HFFc6 (cell line): ENCODE measurements at regions not wholly inside any gene's neighbourhood (a gene's known extent, or its start where the extent isn't known, plus 50 kb on each side); places are given as distances from the start of the nearest gene placed in this dataset.
"Not testable (repeated sequence)": the region's sequence is repeated elsewhere in the genome, so short reads cannot be mapped to it uniquely, and the experiment has no call there.

Experiments used
- DNase-seq: peaks from one replicate; pipeline ENCODE4 v3.0.0-alpha.2; 2018
- H3K27ac Mint-ChIP-seq: 2 replicates; pipeline ENCODE4 v1.8.0; 2020; ENCODE audit warnings: mild to moderate bottlenecking, mixed read lengths
- H3K27me3 Mint-ChIP-seq: 2 replicates; pipeline ENCODE4 v1.8.0; 2021; ENCODE audit warnings: mild to moderate bottlenecking, moderate library complexity, mixed read lengths; ENCODE audit not compliant: insufficient read depth
- H3K36me3 Mint-ChIP-seq: 2 replicates; pipeline ENCODE4 v1.8.0; 2021; ENCODE audit warnings: low read depth, mixed read lengths
- H3K4me1 Mint-ChIP-seq: 2 replicates; pipeline ENCODE4 v1.8.0; 2020; ENCODE audit warnings: low read depth, mixed read lengths
- H3K4me3 Mint-ChIP-seq: 2 replicates; pipeline ENCODE4 v1.8.0; 2020; ENCODE audit warnings: mild to moderate bottlenecking, moderate library complexity, mixed read lengths
- H3K9me3 Mint-ChIP-seq: 2 replicates; pipeline ENCODE4 v1.8.0; 2020; ENCODE audit warnings: mild to moderate bottlenecking, mixed read lengths
- CTCF ChIP-seq: fragments of 200-600 bp; sonication (generic); IDR thresholded peaks from 2 replicates; pipeline ENCODE4 v1.5.0; 2021; ENCODE audit warnings: antibody characterized with exemption, mild to moderate bottlenecking

- H3K4me3 Mint-ChIP-seq: no peak overlapping the region
- TF ChIP-seq CTCF: no peak
- H3K4me1 Mint-ChIP-seq: no peaks in the 10 kb centered on the region
- H3K36me3 Mint-ChIP-seq: no peaks in the 10 kb centered on the region
- peaks cover 9% of the 10 kb centered on the region for H3K27me3 Mint-ChIP-seq
- H3K9me3 Mint-ChIP-seq: peaks cover 4% of the 10 kb centered on the region; the same call in 1 of the 2 replicates
- no peak for DNase-seq
- no peak overlapping the region for H3K27ac Mint-ChIP-seq
Observed at GRCh38 chr2:204389856-204390255, 155.4 kb upstream of the PARD3B start.

GRCh38 chr2:204395539-204395938 lies 149.7 kb upstream of the PARD3B start:
- no peaks in the 10 kb centered on the region for H3K4me1 Mint-ChIP-seq
- H3K4me3 Mint-ChIP-seq: no peak overlapping the region
- no peak for DNase-seq
- H3K9me3 Mint-ChIP-seq: no peaks in the 10 kb centered on the region
- no peak for TF ChIP-seq CTCF
- peaks cover 2% of the 10 kb centered on the region for H3K27me3 Mint-ChIP-seq
- H3K27ac Mint-ChIP-seq: no peak overlapping the region
- H3K36me3 Mint-ChIP-seq: no peaks in the 10 kb centered on the region

- no peaks in the 10 kb centered on the region for H3K9me3 Mint-ChIP-seq
- no peaks in the 10 kb centered on the region for H3K36me3 Mint-ChIP-seq
- no peak overlapping the region for H3K27ac Mint-ChIP-seq
- 0 out of 2 replicates have a peak, but pooled peaks cover 2% of the 10 kb centered on the region for H3K27me3 Mint-ChIP-seq
- DNase-seq: no peak
- TF ChIP-seq CTCF: no peak
- no peaks in the 10 kb centered on the region; the same call in 1 of the 2 replicates for H3K4me1 Mint-ChIP-seq
- no peak overlapping the region for H3K4me3 Mint-ChIP-seq
Observed at GRCh38 chr2:204401114-204401513, 144.2 kb upstream of the PARD3B start.

GRCh38 chr2:204407204-204408014 lies 137.9 kb upstream of the PARD3B start:
- peaks cover 29% of the 10 kb centered on the region for H3K4me1 Mint-ChIP-seq
- DNase-seq: peak; percentile 16
- H3K9me3 Mint-ChIP-seq: peaks cover 9% of the 10 kb centered on the region
- no peak for TF ChIP-seq CTCF
- peaks cover 9% of the 10 kb centered on the region for H3K36me3 Mint-ChIP-seq
- 0 out of 2 replicates have a peak, but pooled peaks cover 2% of the 10 kb centered on the region for H3K27me3 Mint-ChIP-seq
- no peak overlapping the region; the same call in 1 of the 2 replicates for H3K4me3 Mint-ChIP-seq
- H3K27ac Mint-ChIP-seq: peak overlapping the region; percentile 51

- Mint-ChIP-seq H3K4me1 (peaks cover 21% of the 10 kb centered on the region), H3K9me3 (peaks cover 25% of the 10 kb centered on the region), H3K36me3 (peaks cover 21% of the 10 kb centered on the region)
- not testable (repeated sequence) for H3K27ac Mint-ChIP-seq, H3K27me3 Mint-ChIP-seq, DNase-seq, H3K4me3 Mint-ChIP-seq
Observed at GRCh38 chr2:204412782-204413181, 132.5 kb upstream of the PARD3B start.

- H3K4me1 Mint-ChIP-seq: peaks cover 7% of the 10 kb centered on the region
- H3K36me3 Mint-ChIP-seq: peaks cover 21% of the 10 kb centered on the region
- no peak for DNase-seq
- no peak overlapping the region for H3K27ac Mint-ChIP-seq
- peaks cover 25% of the 10 kb centered on the region for H3K9me3 Mint-ChIP-seq
- H3K27me3 Mint-ChIP-seq: peaks cover 3% of the 10 kb centered on the region; the same call in 1 of the 2 replicates
- H3K4me3 Mint-ChIP-seq: no peak overlapping the region
- no peak for TF ChIP-seq CTCF
Observed at GRCh38 chr2:204415406-204416181, 129.7 kb upstream of the PARD3B start.
